ENCODE measurements at regions not wholly inside any gene's neighbourhood (a gene's known extent, or its start where the extent isn't known, plus 50 kb on each side); places are given as distances from the start of the nearest gene placed in this dataset.

GRCh38 chr14:47746986-47747385 is 71.6 kb upstream of the MDGA2 start:
- TF ChIP-seq CTCF (IDR thresholded peaks at IDR 0.05) (no peak), POLR2A (IDR thresholded peaks at IDR 0.05) (no peak)

All from uterus (tissue), 2 donors.